Activated CD8-positive, alpha-beta T cell treated with anti-CD3 and anti-CD28 coated beads for 36 hours (primary cell): ENCODE measurements at regions not wholly inside any gene's neighbourhood (a gene's known extent, or its start where the extent isn't known, plus 50 kb on each side); places are given as distances from the start of the nearest gene placed in this dataset.

Experiments used
- ATAC-seq: fragments of 200-7000 bp; cut with Tn5 transposase; one replicate; pipeline ENCODE4 v1.10.0; 2021; ENCODE audit warnings: mild to moderate bottlenecking, moderate library complexity
- CTCF ChIA-PET: fragments of 350-600 bp; sonication (Branson Sonifier 250); formaldehyde crosslinking; loops from one replicate; lab custom pipeline; 2021; ENCODE audit warnings: antibody characterized with exemption; lab: Charles Lee
- POLR2A ChIA-PET: fragments of 350-600 bp; sonication (Branson Sonifier 250); formaldehyde crosslinking; loops from one replicate; lab custom pipeline; 2021; ENCODE audit warnings: antibody characterized with exemption; lab: Charles Lee
- DNase-seq: peaks from one replicate; pipeline ENCODE4 v3.0.0-alpha.2; 2020
- H3K27ac Mint-ChIP-seq: one replicate; pipeline ENCODE4 v1.8.0; 2021; ENCODE audit warnings: mild to moderate bottlenecking, mixed read lengths
- H3K27me3 Mint-ChIP-seq: one replicate; pipeline ENCODE4 v1.8.0; 2021; ENCODE audit warnings: mixed read lengths
- H3K36me3 Mint-ChIP-seq: one replicate; pipeline ENCODE4 v1.8.0; 2021; ENCODE audit warnings: low read depth, mixed read lengths
- H3K4me1 Mint-ChIP-seq: one replicate; pipeline ENCODE4 v1.8.0; 2021; ENCODE audit warnings: low read depth, mixed read lengths
- H3K4me3 Mint-ChIP-seq: one replicate; pipeline ENCODE4 v1.8.0; 2021; ENCODE audit warnings: mild to moderate bottlenecking, moderate library complexity, mixed read lengths
- H3K9me3 Mint-ChIP-seq: one replicate; pipeline ENCODE4 v1.8.0; 2021; ENCODE audit warnings: mixed read lengths
- intact Hi-C: fragments of 100-400 bp; cut with micrococcal nuclease; formaldehyde crosslinking; loops from one replicate; pipeline ENCODE4 v1.10.0; 2022
- TF ChIP-seq, protein P1 (sequence below): fragments of 200-600 bp; IDR thresholded peaks from one replicate; pipeline ENCODE4 v1.8.0; 2022; ENCODE audit warnings: antibody characterized with exemption, mild to moderate bottlenecking

DNA sequence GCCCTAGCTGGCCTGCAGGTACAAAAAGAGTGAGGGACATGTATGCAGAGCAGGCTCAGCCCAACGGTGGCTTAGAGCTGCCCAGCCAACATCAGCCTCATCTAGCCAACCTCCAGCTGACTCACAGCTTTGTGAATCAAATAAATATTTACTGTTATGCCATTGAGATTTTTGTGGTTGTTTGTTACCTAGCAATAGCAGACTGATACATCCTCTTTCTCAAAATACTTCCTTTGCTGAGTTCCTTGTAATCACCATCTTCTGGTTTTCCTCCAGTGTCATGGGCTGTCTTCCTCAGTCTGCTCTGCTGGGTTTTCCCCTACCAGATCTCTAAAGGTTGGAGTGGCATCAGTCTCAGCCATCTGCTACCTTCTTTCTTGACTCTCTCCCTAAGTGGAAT, 126.6 kb upstream of the SLC1A4 start:
- peaks cover 4% of the 10 kb centered on the region for H3K4me1 Mint-ChIP-seq
- CTCF ChIA-PET, result interaction anchor here (0.7 to 3.6 kb wide), 6 partner anchors 11 to 339 kb away, joined by 3 to 18 read pairs (median 6); partner anchors contain the start of gene AFTPH
- H3K27ac Mint-ChIP-seq, result no peak overlapping the region
- peaks cover 11% of the 10 kb centered on the region for H3K27me3 Mint-ChIP-seq
- POLR2A ChIA-PET, result interaction anchor here (0.6 to 0.7 kb wide), 2 partner anchors 256 to 300 kb away, joined by 3 to 4 read pairs; no protein-coding TSS in a partner anchor
- DNase-seq, result peak; percentile 33
- intact Hi-C loops, result loop anchor here (5.0 kb wide), 1 partner anchor 215 kb away; no protein-coding TSS in a partner anchor
- H3K9me3 Mint-ChIP-seq, result no peaks in the 10 kb centered on the region
- peak; percentile 47 for ATAC-seq
- no peak overlapping the region for H3K4me3 Mint-ChIP-seq
- no peaks in the 10 kb centered on the region for H3K36me3 Mint-ChIP-seq
- TF ChIP-seq, protein P1, sequence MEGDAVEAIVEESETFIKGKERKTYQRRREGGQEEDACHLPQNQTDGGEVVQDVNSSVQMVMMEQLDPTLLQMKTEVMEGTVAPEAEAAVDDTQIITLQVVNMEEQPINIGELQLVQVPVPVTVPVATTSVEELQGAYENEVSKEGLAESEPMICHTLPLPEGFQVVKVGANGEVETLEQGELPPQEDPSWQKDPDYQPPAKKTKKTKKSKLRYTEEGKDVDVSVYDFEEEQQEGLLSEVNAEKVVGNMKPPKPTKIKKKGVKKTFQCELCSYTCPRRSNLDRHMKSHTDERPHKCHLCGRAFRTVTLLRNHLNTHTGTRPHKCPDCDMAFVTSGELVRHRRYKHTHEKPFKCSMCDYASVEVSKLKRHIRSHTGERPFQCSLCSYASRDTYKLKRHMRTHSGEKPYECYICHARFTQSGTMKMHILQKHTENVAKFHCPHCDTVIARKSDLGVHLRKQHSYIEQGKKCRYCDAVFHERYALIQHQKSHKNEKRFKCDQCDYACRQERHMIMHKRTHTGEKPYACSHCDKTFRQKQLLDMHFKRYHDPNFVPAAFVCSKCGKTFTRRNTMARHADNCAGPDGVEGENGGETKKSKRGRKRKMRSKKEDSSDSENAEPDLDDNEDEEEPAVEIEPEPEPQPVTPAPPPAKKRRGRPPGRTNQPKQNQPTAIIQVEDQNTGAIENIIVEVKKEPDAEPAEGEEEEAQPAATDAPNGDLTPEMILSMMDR, result no peak

DNA sequence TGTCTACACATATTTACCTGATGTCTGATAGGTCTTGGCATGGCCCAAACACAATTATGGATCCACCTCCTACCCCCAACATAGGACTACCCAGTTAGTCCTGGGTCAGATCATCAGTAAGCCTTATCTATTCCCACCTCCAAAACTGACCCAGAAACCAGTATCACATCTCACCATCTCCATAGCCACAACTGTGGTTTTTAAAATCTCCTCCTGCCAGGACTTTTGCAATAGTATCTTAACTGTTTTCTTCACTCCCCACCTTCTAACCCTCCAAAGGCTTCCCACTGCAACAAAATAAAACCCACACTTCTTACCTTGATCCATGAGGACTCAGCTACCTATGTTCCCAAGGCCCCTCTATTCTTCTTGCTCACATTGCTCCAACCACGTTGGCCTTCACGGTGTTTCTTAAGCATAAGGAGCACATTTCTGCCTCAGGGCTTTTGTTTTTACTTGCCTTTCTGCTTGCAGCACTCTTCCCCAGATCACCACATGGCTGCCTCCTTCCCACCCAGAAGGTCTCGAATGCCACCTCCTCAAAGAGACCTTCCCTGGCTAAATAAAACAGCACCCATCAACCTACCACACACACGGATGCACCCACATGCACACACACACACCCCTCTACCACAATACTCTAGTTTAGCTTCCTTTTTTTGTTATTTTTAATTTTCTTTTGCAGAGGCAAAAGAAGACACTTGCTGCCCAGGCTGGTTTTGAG, 125.9 kb upstream of the SLC1A4 start:
- ATAC-seq (no peak), DNase-seq (no peak)
- H3K4me1 Mint-ChIP-seq, result peaks cover 4% of the 10 kb centered on the region
- H3K9me3 Mint-ChIP-seq, result no peaks in the 10 kb centered on the region
- intact Hi-C loops, result loop anchor here (5.0 kb wide), 1 partner anchor 216 kb away; no protein-coding TSS in a partner anchor
- TF ChIP-seq, protein P1, result no peak
- no peaks in the 10 kb centered on the region for H3K36me3 Mint-ChIP-seq
- POLR2A ChIA-PET, result interaction anchor here (0.7 kb wide), 1 partner anchor 301 kb away, joined by 3 read pairs; no protein-coding TSS in a partner anchor
- H3K4me3 Mint-ChIP-seq, result no peak overlapping the region
- no peak overlapping the region for H3K27ac Mint-ChIP-seq
- peaks cover 10% of the 10 kb centered on the region for H3K27me3 Mint-ChIP-seq
- CTCF ChIA-PET, result interaction anchor here (1.0 to 3.6 kb wide), 5 partner anchors 10 to 340 kb away, joined by 3 to 18 read pairs (median 9); partner anchors contain the start of gene AFTPH

DNA sequence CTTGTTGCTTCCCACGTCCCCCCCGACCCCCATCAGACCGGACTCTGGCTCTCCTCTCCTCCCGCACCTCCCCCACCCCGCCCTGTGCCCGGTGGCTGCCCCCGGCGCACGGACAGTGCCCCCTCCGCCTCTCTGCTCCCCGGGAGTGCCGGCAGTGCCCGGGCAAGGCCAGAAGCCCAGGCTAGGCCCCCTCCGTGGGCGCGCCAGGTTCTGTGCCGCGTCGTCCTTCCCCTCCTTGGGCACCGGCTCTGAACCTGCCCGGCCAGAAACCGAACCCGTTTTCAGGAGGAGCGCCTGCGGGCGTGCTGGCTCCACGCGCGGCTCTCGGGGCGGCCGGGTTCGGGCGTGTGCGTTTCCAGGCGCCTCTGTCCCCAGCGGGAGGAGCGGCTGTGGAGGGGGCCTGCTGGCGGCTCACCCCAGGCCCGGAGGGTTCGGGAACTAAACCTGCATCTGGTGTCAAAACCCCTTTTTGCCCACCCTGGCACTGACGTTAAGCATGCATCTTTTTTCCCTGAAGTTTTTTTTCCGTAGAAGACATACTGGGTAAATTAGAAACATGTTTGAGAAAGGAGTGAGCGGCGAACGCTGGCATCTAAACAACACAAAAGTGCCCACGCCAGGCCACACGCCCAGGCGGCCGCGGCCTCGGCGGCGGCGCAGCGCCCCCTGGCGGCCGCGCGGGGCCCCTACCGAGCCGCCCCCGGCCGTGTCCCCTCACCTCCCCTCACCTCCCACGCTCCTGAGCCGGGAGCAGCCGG, 123.9 kb upstream of the SLC1A4 start:
- CTCF ChIA-PET, result interaction anchor here (0.6 to 3.6 kb wide), 7 partner anchors 8 to 342 kb away, joined by 3 to 12 read pairs (median 3); partner anchors contain the start of genes AFTPH and SERTAD2
- H3K27me3 Mint-ChIP-seq, result peaks cover 6% of the 10 kb centered on the region
- no peaks in the 10 kb centered on the region for H3K9me3 Mint-ChIP-seq
- H3K4me1 Mint-ChIP-seq, result peaks cover 3% of the 10 kb centered on the region
- H3K4me3 Mint-ChIP-seq, result peak overlapping the region; percentile 68
- intact Hi-C loops, result loop anchor here (2.0 kb wide), 1 partner anchor 342 kb away; no protein-coding TSS in a partner anchor
- POLR2A ChIA-PET, result interaction anchor here (1.0 kb wide), 1 partner anchor 258 kb away, joined by 4 read pairs; no protein-coding TSS in a partner anchor
- H3K27ac Mint-ChIP-seq, result peak overlapping the region; percentile 35
- H3K36me3 Mint-ChIP-seq, result no peaks in the 10 kb centered on the region
- DNase-seq, result peak; percentile 72
- ATAC-seq, result peak; percentile 68
- TF ChIP-seq, protein P1, result peak; percentile 94

DNA sequence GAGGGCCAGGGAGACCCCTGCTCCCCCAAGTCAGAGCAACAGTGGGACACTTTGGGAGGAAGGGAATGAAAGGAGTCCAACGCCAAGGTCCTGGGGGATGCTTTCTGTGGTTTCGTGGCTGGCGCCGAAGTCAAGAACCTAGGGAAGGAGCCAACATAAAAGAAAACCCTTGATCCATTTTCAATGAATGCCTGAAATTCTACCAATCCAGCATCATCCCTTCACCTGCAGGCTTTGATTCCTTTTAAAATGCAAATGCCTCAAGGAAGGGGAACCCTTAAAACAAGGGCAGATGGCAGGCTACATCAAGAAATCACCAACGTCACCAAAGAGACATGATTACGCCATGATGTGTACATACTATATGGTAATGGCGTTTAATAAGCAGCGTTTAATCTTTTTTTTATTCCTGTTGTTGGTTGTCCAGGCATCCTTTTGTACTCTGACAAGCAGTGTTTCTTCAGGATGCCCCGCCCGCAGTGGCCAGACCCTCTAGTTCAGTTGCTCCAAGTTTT, 123.3 kb upstream of the SLC1A4 start:
- CTCF ChIA-PET, result interaction anchor here (1.1 to 3.4 kb wide), 5 partner anchors 17 to 342 kb away, joined by 3 to 47 read pairs (median 16); partner anchors contain the start of genes AFTPH and SERTAD2
- no peak for ATAC-seq

More for the DNA sequence above, 123.3 kb upstream of the SLC1A4 start:
- Mint-ChIP-seq H3K27ac (no peak overlapping the region), H3K4me3 (no peak overlapping the region), H3K36me3 (no peaks in the 10 kb centered on the region), H3K27me3 (peaks cover 6% of the 10 kb centered on the region), H3K4me1 (peaks cover 3% of the 10 kb centered on the region), H3K9me3 (no peaks in the 10 kb centered on the region)
- TF ChIP-seq, protein P1, result peak; percentile 60
- DNase-seq, result no peak
- POLR2A ChIA-PET, result interaction anchor here (0.7 kb wide), 1 partner anchor 213 kb away, joined by 3 read pairs; no protein-coding TSS in a partner anchor
- intact Hi-C loops, result loop anchor here (2.0 kb wide), 2 partner anchors 279 to 343 kb away; no protein-coding TSS in a partner anchor
